Calu3 (cell line): ENCODE measurements at regions not wholly inside any gene's neighbourhood (a gene's known extent, or its start where the extent isn't known, plus 50 kb on each side); places are given as distances from the start of the nearest gene placed in this dataset.

Experiments used
- BruUV-seq: library from RNA; stranded (reverse); fragments of 400-500 nt; replicated peaks from 2 replicates; lab custom pipeline; 2021; lab: Mats Ljungman, UMichigan
- CTCF ChIA-PET: fragments of 300-600 bp; sonication (Branson Sonifier 250); formaldehyde crosslinking; loops from one replicate; lab custom pipeline; 2022; ENCODE audit warnings: antibody characterized with exemption; lab: Charles Lee
- DNase-seq: peaks from one replicate; pipeline ENCODE4 v3.0.0; 2022
- H3K27ac Mint-ChIP-seq: one replicate; pipeline ENCODE4 v1.8.0; 2022; ENCODE audit warnings: mixed read lengths; ENCODE audit not compliant: unreplicated experiment
- H3K27me3 Mint-ChIP-seq: one replicate; pipeline ENCODE4 v1.8.0; 2022; ENCODE audit warnings: mixed read lengths; ENCODE audit not compliant: unreplicated experiment
- H3K36me3 Mint-ChIP-seq: one replicate; pipeline ENCODE4 v1.8.0; 2022; ENCODE audit warnings: mild to moderate bottlenecking, moderate library complexity, mixed read lengths; ENCODE audit not compliant: insufficient read depth, unreplicated experiment
- H3K4me1 Mint-ChIP-seq: one replicate; pipeline ENCODE4 v1.8.0; 2022; ENCODE audit warnings: mild to moderate bottlenecking, low read depth, mixed read lengths; ENCODE audit not compliant: unreplicated experiment
- H3K4me3 Mint-ChIP-seq: one replicate; pipeline ENCODE4 v1.8.0; 2022; ENCODE audit warnings: mild to moderate bottlenecking, low read depth, moderate library complexity, mixed read lengths; ENCODE audit not compliant: unreplicated experiment
- H3K9me3 Mint-ChIP-seq: one replicate; pipeline ENCODE4 v1.8.0; 2022; ENCODE audit warnings: low read depth, mixed read lengths; ENCODE audit not compliant: unreplicated experiment
- intact Hi-C: fragments of 100-400 bp; cut with micrococcal nuclease; formaldehyde crosslinking; loops from one replicate; pipeline ENCODE4 v1.10.0; 2022; ENCODE audit not compliant: unreplicated experiment
- TF ChIP-seq, protein P1 (sequence below): fragments of 200-600 bp; IDR thresholded peaks from one replicate; pipeline ENCODE4 v1.8.0; 2022; ENCODE audit warnings: antibody characterized with exemption; ENCODE audit not compliant: unreplicated experiment

- CTCF ChIA-PET: no interaction called here
- H3K9me3 Mint-ChIP-seq: no peaks in the 10 kb centered on the region
- H3K4me1 Mint-ChIP-seq: no peaks in the 10 kb centered on the region
- no peaks in the 10 kb centered on the region for H3K36me3 Mint-ChIP-seq
- DNase-seq: no peak
- TF ChIP-seq, protein P1, sequence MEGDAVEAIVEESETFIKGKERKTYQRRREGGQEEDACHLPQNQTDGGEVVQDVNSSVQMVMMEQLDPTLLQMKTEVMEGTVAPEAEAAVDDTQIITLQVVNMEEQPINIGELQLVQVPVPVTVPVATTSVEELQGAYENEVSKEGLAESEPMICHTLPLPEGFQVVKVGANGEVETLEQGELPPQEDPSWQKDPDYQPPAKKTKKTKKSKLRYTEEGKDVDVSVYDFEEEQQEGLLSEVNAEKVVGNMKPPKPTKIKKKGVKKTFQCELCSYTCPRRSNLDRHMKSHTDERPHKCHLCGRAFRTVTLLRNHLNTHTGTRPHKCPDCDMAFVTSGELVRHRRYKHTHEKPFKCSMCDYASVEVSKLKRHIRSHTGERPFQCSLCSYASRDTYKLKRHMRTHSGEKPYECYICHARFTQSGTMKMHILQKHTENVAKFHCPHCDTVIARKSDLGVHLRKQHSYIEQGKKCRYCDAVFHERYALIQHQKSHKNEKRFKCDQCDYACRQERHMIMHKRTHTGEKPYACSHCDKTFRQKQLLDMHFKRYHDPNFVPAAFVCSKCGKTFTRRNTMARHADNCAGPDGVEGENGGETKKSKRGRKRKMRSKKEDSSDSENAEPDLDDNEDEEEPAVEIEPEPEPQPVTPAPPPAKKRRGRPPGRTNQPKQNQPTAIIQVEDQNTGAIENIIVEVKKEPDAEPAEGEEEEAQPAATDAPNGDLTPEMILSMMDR: no peak
- H3K27ac Mint-ChIP-seq: no peak overlapping the region
- H3K4me3 Mint-ChIP-seq: no peak overlapping the region
- intact Hi-C loops: no loop called here
- H3K27me3 Mint-ChIP-seq: no peaks in the 10 kb centered on the region
- no TSS peak for BruUV-seq
Measured at GRCh38 chr2:6228251-6228650, 536.1 kb downstream of the SOX11 start.

DNA sequence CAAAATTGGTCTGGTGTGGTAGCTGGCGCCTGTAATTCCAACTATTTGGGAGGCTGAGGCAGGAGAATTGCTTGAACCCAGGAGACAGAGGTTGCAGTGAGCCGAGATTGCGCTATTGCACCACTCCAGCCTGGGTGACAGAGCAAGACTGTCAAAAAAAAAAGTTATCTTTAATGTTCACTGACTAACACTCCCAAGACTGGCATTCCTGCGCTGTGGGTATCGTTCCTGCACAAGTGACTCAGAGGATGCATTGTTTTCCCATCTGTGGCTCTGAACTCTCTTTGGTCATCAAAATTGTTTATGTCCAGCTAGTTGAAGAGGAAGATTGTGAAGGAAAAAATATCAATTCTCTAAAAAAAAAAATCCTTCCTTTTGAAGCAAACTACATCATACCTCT lies 539.0 kb downstream of the SOX11 start:
- no peaks in the 10 kb centered on the region for H3K36me3 Mint-ChIP-seq
- intact Hi-C loops: no loop called here
- no peak overlapping the region for H3K4me3 Mint-ChIP-seq
- H3K27me3 Mint-ChIP-seq: no peaks in the 10 kb centered on the region
- DNase-seq: no peak
- H3K4me1 Mint-ChIP-seq: no peaks in the 10 kb centered on the region
- H3K9me3 Mint-ChIP-seq: no peaks in the 10 kb centered on the region
- H3K27ac Mint-ChIP-seq: no peak overlapping the region
- CTCF ChIA-PET: no interaction called here
- BruUV-seq: no TSS peak
- TF ChIP-seq, protein P1: no peak

- Mint-ChIP-seq H3K27ac (no peak overlapping the region), H3K9me3 (no peaks in the 10 kb centered on the region), H3K27me3 (no peaks in the 10 kb centered on the region), H3K4me1 (no peaks in the 10 kb centered on the region), H3K4me3 (no peak overlapping the region), H3K36me3 (no peaks in the 10 kb centered on the region)
- no TSS peak for BruUV-seq
- CTCF ChIA-PET: no interaction called here
- intact Hi-C loops: no loop called here
- no peak for DNase-seq
- TF ChIP-seq, protein P1: no peak
Measured at GRCh38 chr2:6233993-6234392, 541.8 kb downstream of the SOX11 start.

- Mint-ChIP-seq H3K36me3 (no peaks in the 10 kb centered on the region), H3K27me3 (no peaks in the 10 kb centered on the region), H3K9me3 (peaks cover under 1% of the 10 kb centered on the region), H3K27ac (no peak overlapping the region), H3K4me3 (no peak overlapping the region), H3K4me1 (no peaks in the 10 kb centered on the region)
- intact Hi-C loops: no loop called here
- TF ChIP-seq, protein P1: no peak
- no peak for DNase-seq
- no TSS peak for BruUV-seq
- CTCF ChIA-PET: no interaction called here
Measured at GRCh38 chr2:6234702-6235101, 542.5 kb downstream of the SOX11 start.

- Mint-ChIP-seq H3K27ac (no peak overlapping the region), H3K36me3 (no peaks in the 10 kb centered on the region), H3K9me3 (peaks cover 4% of the 10 kb centered on the region), H3K4me3 (no peak overlapping the region), H3K4me1 (no peaks in the 10 kb centered on the region), H3K27me3 (no peaks in the 10 kb centered on the region)
- TF ChIP-seq, protein P1: no peak
- DNase-seq: no peak
- CTCF ChIA-PET: no interaction called here
- intact Hi-C loops: no loop called here
- BruUV-seq: no TSS peak
Measured at GRCh38 chr2:6236317-6236716, 544.1 kb downstream of the SOX11 start.
